ENCODE measurements at regions not wholly inside any gene's neighbourhood (a gene's known extent, or its start where the extent isn't known, plus 50 kb on each side); places are given as distances from the start of the nearest gene placed in this dataset.

DNA sequence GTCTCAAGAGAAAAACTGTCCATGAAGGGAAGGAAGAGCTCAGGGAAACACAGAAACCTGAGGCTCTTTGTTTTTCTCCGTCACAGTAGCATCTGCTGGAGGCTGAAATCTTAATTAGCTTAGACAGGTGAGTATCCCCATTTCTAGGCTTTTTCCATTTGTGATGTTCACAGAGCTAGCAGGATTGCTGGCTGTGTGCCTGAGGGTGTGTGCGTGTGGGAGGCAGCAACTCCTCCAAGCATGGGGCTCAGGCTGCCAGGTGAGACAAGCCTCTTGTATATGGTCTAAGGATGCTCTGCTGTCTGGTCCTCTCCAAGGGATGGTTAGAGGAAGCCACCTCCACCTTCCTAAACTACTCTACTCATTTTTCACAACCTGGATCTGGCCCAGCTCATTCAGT lies 569.9 kb downstream of the HS3ST4 start:
- WGBS (ENCODE audit: low lambda C conversion rate) = 0% methylated on average over 2 of the region's 2 CpGs
- ATAC-seq (no peak), DNase-seq (ENCODE audit: low spot score) (no peak), FAIRE-seq (no peak)
- Histone ChIP-seq H3K9me3 (ENCODE audit: low read length) (peaks cover 58% of the 10 kb centered on the region), H3K36me3 (replicated peaks in 1 of 2; ENCODE audit: control insufficient read depth in 1 of 2, insufficient read depth in 2 of 2, low read length in 2 of 2) (no peaks in the 10 kb centered on the region), H3K27ac (ENCODE audit: extremely low read length, insufficient read depth, low read length) (no peak overlapping the region), H3K4me3 (replicated peaks in 1 of 3; ENCODE audit: insufficient read depth in 1 of 3, low read depth in 2 of 3, low read length in 3 of 3) (no peak overlapping the region), H3K27me3 (ENCODE audit: control insufficient read depth in 1 of 2, insufficient read depth in 2 of 2, low read length in 2 of 2) (no peaks in the 10 kb centered on the region), H3K4me2 (ENCODE audit: low read depth, low read length) (no peak overlapping the region), H3K79me2 (ENCODE audit: insufficient read depth, low read length) (no peaks in the 10 kb centered on the region), H3K4me1 (ENCODE audit: insufficient read depth, low read length) (no peaks in the 10 kb centered on the region), H2AFZ (ENCODE audit: low read length) (no peak overlapping the region), H3K9ac (ENCODE audit: insufficient read depth, low read depth, low read length) (no peak overlapping the region), H4K20me1 (ENCODE audit: insufficient read depth, low read length) (no peaks in the 10 kb centered on the region)
- ChIA-PET POLR2A (no interaction called here), CTCF (ENCODE audit: low intra/inter-chr PET ratio, low total read pairs) (no interaction called here)
- TF ChIP-seq ZBTB1 (CRISPR knock-in tag; IDR thresholded peaks at IDR 0.05; ENCODE audit: borderline replicate concordance) (no peak), ZNF841 (CRISPR knock-in tag; IDR thresholded peaks at IDR 0.05; ENCODE audit: borderline replicate concordance) (no peak), FOXK2 (IDR thresholded peaks at IDR 0.05) (no peak), SATB2 (CRISPR knock-in tag; IDR thresholded peaks at IDR 0.05) (no peak), KMT2B (CRISPR knock-in tag; IDR thresholded peaks at IDR 0.05) (no peak), SRSF9 (IDR thresholded peaks at IDR 0.05; ENCODE audit: borderline replicate concordance, insufficient read depth, low read depth, low read length, poor library complexity, severe bottlenecking) (no peak), TBX3 (IDR thresholded peaks at IDR 0.05; ENCODE audit: borderline replicate concordance) (no peak), ZNF839 (CRISPR knock-in tag; IDR thresholded peaks at IDR 0.05; ENCODE audit: borderline replicate concordance) (no peak), KDM4B (CRISPR knock-in tag; IDR thresholded peaks at IDR 0.05) (no peak), RNF2 (conservative IDR thresholded peaks at IDR 0.05; ENCODE audit: low read depth) (no peak), EEA1 (CRISPR knock-in tag; IDR thresholded peaks at IDR 0.05; ENCODE audit: borderline replicate concordance) (no peak)
- TF ChIP-seq, protein P1, sequence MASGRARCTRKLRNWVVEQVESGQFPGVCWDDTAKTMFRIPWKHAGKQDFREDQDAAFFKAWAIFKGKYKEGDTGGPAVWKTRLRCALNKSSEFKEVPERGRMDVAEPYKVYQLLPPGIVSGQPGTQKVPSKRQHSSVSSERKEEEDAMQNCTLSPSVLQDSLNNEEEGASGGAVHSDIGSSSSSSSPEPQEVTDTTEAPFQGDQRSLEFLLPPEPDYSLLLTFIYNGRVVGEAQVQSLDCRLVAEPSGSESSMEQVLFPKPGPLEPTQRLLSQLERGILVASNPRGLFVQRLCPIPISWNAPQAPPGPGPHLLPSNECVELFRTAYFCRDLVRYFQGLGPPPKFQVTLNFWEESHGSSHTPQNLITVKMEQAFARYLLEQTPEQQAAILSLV (CRISPR knock-in tag; IDR thresholded peaks at IDR 0.05; ENCODE audit: borderline replicate concordance) = no peak
- TF ChIP-seq, protein P2, sequence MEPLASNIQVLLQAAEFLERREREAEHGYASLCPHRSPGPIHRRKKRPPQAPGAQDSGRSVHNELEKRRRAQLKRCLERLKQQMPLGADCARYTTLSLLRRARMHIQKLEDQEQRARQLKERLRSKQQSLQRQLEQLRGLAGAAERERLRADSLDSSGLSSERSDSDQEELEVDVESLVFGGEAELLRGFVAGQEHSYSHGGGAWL (CRISPR knock-in tag; IDR thresholded peaks at IDR 0.05) = no peak
- in situ Hi-C loops (cut with HindIII; ENCODE audit: extremely low pct_ligation_motif_present, low pct_unique_long_range_greater_than_20kb) = no loop called here
- intact Hi-C loops (cut with micrococcal nuclease; ENCODE audit: unreplicated experiment) = no loop called here
- no TSS peak for BruUV-seq (replicated peaks)

Data from HepG2 (cell line).